ENCODE measurements at regions not wholly inside any gene's neighbourhood (a gene's known extent, or its start where the extent isn't known, plus 50 kb on each side); places are given as distances from the start of the nearest gene placed in this dataset.

DNA sequence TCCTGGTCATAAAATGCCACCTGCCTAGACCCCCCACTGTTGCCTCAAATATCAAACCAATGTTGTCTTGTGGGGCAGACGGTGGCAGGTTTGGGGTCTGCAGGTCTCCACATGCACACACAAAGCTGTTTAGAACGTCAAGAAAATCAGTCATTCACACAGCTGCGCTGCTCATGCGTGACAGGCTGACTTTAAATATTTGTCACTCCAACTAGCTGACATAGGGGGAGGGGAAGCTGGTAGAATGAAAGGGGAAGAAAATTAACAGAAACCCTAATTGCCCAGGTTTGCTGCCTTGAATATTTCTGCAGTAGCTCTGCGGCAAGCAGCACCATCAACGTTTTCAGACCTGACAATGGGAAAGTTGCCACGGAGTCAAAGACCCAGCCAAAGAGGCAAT, 201.8 kb downstream of the ABHD5 start:
- TF ChIP-seq CTCF (IDR thresholded peaks at IDR 0.05; ENCODE audit: low read length) (no peak), EZH2 (IDR thresholded peaks at IDR 0.05; ENCODE audit: borderline replicate concordance, low read length) (no peak)
